GM10248 (cell line): ENCODE measurements at regions not wholly inside any gene's neighbourhood (a gene's known extent, or its start where the extent isn't known, plus 50 kb on each side); places are given as distances from the start of the nearest gene placed in this dataset.

Experiments used
- CTCF ChIA-PET: fragments of 300-600 bp; sonication (Branson Sonifier 250); formaldehyde crosslinking; extraction: SDS; loops from one replicate; lab custom pipeline; 2021; ENCODE audit warnings: antibody characterized with exemption; lab: Yijun Ruan, JAX
- POLR2A ChIA-PET: fragments of 350-650 bp; sonication (Branson Sonifier 250); formaldehyde crosslinking; extraction: SDS; loops from one replicate; lab custom pipeline; 2020; ENCODE audit warnings: antibody characterized with exemption; lab: Yijun Ruan, JAX
- DNase-seq: peaks from one replicate; pipeline ENCODE4 v3.0.0; 2012; ENCODE audit errors: extremely low spot score
- CTCF ChIP-seq: IDR thresholded peaks from 2 replicates; pipeline ENCODE4 v1.5.1; 2012; ENCODE audit warnings: mild to moderate bottlenecking, low read depth; ENCODE audit errors: extremely low read depth, missing control alignments, control extremely low read depth

GRCh38 chr10:123517426-123517825, 148.7 kb upstream of the GPR26 start:
- no peak for TF ChIP-seq CTCF
- POLR2A ChIA-PET: no interaction called here
- DNase-seq: no peak
- CTCF ChIA-PET: no interaction called here

GRCh38 chr10:123517901-123518300, 148.3 kb upstream of the GPR26 start:
- no peak for DNase-seq
- TF ChIP-seq CTCF: no peak
- ChIA-PET CTCF (no interaction called here), POLR2A (no interaction called here)

DNA sequence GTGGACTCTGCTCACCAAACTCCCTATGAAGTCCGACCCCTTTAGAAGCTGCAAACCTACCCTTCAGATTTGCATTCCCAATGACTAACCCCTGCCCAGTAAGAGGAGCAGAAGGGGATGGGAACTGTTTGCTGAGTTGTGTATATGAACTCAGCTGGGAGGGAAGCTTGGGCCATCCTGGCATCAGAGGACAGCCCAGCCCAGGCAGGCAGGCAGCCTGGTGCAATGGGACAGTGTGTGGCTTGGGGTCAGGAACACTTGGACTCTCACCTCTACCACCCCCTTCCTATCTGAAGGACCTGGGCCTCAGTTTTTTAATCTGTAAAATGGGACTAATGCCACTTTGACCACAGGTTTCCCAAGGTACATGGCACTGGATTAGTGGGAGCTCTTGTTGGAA, 147.4 kb upstream of the GPR26 start:
- CTCF ChIA-PET: no interaction called here
- no peak for DNase-seq
- POLR2A ChIA-PET: no interaction called here
- TF ChIP-seq CTCF: no peak

- no peak for TF ChIP-seq CTCF
- CTCF ChIA-PET: no interaction called here
- POLR2A ChIA-PET: no interaction called here
- DNase-seq: no peak
Measured at GRCh38 chr10:123519861-123520260, 146.3 kb upstream of the GPR26 start.

GRCh38 chr10:123521076-123521475, 145.1 kb upstream of the GPR26 start:
- CTCF ChIA-PET: interaction anchor here (1.4 to 1.5 kb wide), 2 partner anchors 18 to 477 kb away, joined by 3 to 4 read pairs; no protein-coding TSS in a partner anchor

DNA sequence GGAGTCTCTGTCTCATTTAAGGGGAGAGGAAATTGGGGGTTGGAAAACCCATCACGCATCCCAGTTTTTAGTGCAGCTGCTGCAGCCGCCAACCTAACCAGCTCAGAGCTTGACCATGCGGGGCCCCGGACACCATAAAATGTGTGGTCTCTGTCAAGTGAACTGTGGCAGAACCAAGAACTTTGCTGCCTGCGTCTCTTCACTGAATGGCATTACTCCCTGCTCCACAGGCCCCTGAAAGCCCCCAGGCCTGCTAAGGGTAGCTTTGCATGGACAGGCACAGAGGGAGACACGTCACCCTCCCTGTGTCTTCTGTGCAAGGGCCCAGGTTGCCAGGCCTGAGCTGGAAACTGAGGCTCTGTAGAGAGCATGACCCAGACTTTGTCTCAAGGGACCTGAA, 144.6 kb upstream of the GPR26 start:
- ChIA-PET POLR2A (no interaction called here), CTCF (interaction anchor here (1.4 to 1.5 kb wide), 2 partner anchors 17 to 477 kb away, joined by 3 to 4 read pairs; no protein-coding TSS in a partner anchor)
- no peak for TF ChIP-seq CTCF
- no peak for DNase-seq

More at GRCh38 chr10:123521076-123521475, 145.1 kb upstream of the GPR26 start:
- DNase-seq: no peak
- POLR2A ChIA-PET: no interaction called here
- TF ChIP-seq CTCF: no peak

DNA sequence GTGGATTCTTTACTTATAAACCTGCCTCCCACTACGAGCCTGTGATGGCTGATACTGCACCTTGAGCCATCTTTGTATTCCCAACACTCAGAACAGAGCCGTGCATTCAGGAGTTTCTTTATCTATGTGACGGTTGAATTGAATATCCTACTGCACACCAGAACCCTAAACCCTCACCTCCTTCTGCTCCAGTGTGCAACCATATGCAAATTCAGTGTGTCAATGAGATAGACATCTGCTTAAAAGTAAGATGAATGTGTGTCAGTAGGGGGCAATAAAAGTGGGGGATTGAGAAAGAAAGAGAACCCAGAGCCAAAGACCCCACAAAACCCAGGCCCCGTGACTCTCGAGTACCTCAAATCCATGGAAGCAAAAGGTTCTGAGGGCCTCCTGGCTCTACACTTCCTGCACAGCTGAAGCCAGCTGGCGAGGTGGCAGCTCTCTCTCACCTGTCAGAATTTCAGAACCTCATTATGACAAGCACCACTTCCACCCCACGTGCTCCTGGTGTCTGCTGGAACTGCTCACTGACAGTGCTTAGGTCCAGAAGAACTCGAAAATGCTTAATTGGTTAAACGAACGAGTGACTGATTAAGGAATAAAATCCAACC, 143.3 kb upstream of the GPR26 start:
- CTCF ChIA-PET: interaction anchor here (1.4 kb wide), 1 partner anchor 478 kb away, joined by 3 read pairs; no protein-coding TSS in a partner anchor
- no peak for DNase-seq
- POLR2A ChIA-PET: no interaction called here
- TF ChIP-seq CTCF: no peak
